Fibroblast of lung (primary cell): ENCODE measurements at regions not wholly inside any gene's neighbourhood (a gene's known extent, or its start where the extent isn't known, plus 50 kb on each side); places are given as distances from the start of the nearest gene placed in this dataset.

ENCODE experiments used
- DNase-seq, 2 donors: peaks; one replicate each; pipeline versions ENCODE4 v3.0.0 to v3.0.0-alpha.2; 2010; ENCODE audit warnings: low read depth in 2 of 2
- H2AFZ ChIP-seq: 2 replicates; pipeline ENCODE4 v1.5.1; 2012; ENCODE audit warnings: low read length, control low read depth, inconsistent platforms
- H3K27ac ChIP-seq: 2 replicates; pipeline ENCODE4 v1.5.1; 2011; ENCODE audit warnings: low read length, control low read depth; ENCODE audit not compliant: insufficient read depth
- H3K27me3 ChIP-seq: 2 replicates; pipeline ENCODE4 v1.5.1; 2011; ENCODE audit warnings: mild to moderate bottlenecking, low read length; ENCODE audit not compliant: control insufficient read depth, insufficient read depth
- H3K36me3 ChIP-seq: 2 replicates; pipeline ENCODE4 v1.5.1; 2011; ENCODE audit warnings: low read length; ENCODE audit not compliant: control insufficient read depth, insufficient read depth
- H3K4me1 ChIP-seq: 2 replicates; pipeline ENCODE4 v1.5.1; 2011; ENCODE audit warnings: low read length; ENCODE audit not compliant: control insufficient read depth, insufficient read depth; ENCODE audit errors: extremely low read depth
- H3K4me2 ChIP-seq: 2 replicates; pipeline ENCODE4 v1.5.1; 2011; ENCODE audit warnings: low read length, control low read depth; ENCODE audit not compliant: insufficient read depth; ENCODE audit errors: extremely low read depth
- H3K4me3 ChIP-seq, 4 experiments: fragments of 200-600 bp in 1 of 4; sonication (generic) in 1 of 4; replicated peaks in 1 of 4; 2 replicates each; pipeline ENCODE4 v1.5.1; 2011 to 2016; ENCODE audit warnings: low read length in 4 of 4, low read depth in 3 of 4, mild to moderate bottlenecking in 3 of 4, control low read depth in 2 of 4, inconsistent platforms in 1 of 4, mixed read lengths in 1 of 4; ENCODE audit not compliant: insufficient read depth in 1 of 4; ENCODE audit errors: control extremely low read depth in 1 of 4
- H3K79me2 ChIP-seq: 2 replicates; pipeline ENCODE4 v1.5.1; 2012; ENCODE audit warnings: mild to moderate bottlenecking, low read length, inconsistent platforms; ENCODE audit not compliant: control insufficient read depth, insufficient read depth
- H3K9ac ChIP-seq: 2 replicates; pipeline ENCODE4 v1.5.1; 2011; ENCODE audit warnings: mild to moderate bottlenecking, low read length, control low read depth; ENCODE audit not compliant: insufficient read depth
- H3K9me3 ChIP-seq: 2 replicates; pipeline ENCODE4 v1.5.1; 2012; ENCODE audit warnings: low read depth, low read length; ENCODE audit not compliant: control insufficient read depth, insufficient read depth
- H4K20me1 ChIP-seq: 2 replicates; pipeline ENCODE4 v1.5.1; 2011; ENCODE audit warnings: low read length; ENCODE audit not compliant: control insufficient read depth, insufficient read depth; ENCODE audit errors: extremely low read depth
- CTCF ChIP-seq, 2 donors: IDR thresholded peaks in 1 of 2; conservative IDR thresholded peaks in 1 of 2; 1 replicate in 1 of 2; 2 replicates in 1 of 2; pipeline ENCODE4 v1.5.1; 2011 to 2012; ENCODE audit warnings: low read length in 2 of 2, control low read depth in 1 of 2, inconsistent platforms in 1 of 2, low read depth in 1 of 2, mild to moderate bottlenecking in 1 of 2
- EZH2 ChIP-seq: IDR thresholded peaks from 2 replicates; pipeline ENCODE4 v1.5.1; 2012; ENCODE audit warnings: low read length, control low read depth, mild to moderate bottlenecking; ENCODE audit errors: missing control alignments

GRCh38 chr3:21952856-21953255, 201.8 kb upstream of the ZNF385D start:
- Histone ChIP-seq H4K20me1 (no peaks in the 10 kb centered on the region), H2AFZ (no peak overlapping the region), H3K9me3 (no peaks in the 10 kb centered on the region), H3K27me3 (no peaks in the 10 kb centered on the region), H3K4me2 (no peak overlapping the region), H3K79me2 (no peaks in the 10 kb centered on the region), H3K4me3 (no peak overlapping the region), H3K36me3 (no peaks in the 10 kb centered on the region), H3K27ac (no peak overlapping the region), H3K4me1 (peaks cover 4% of the 10 kb centered on the region), H3K9ac (no peak overlapping the region)
- TF ChIP-seq EZH2 (no peak), CTCF (conservative IDR thresholded peaks at IDR 0.05 in 1 of 2, IDR thresholded peaks at IDR 0.05 in 1 of 2; ENCODE audit: low read depth in 1 of 2, low read length in 2 of 2) (no peak)
- no peak for DNase-seq

GRCh38 chr3:21954709-21955108, 203.7 kb upstream of the ZNF385D start:
- Histone ChIP-seq H3K79me2 (no peaks in the 10 kb centered on the region), H3K4me3 (no peak overlapping the region), H4K20me1 (no peaks in the 10 kb centered on the region), H3K9ac (no peak overlapping the region), H3K36me3 (no peaks in the 10 kb centered on the region), H3K9me3 (no peaks in the 10 kb centered on the region), H2AFZ (no peak overlapping the region), H3K4me1 (peaks cover 4% of the 10 kb centered on the region), H3K27ac (no peak overlapping the region), H3K4me2 (no peak overlapping the region), H3K27me3 (no peaks in the 10 kb centered on the region)
- TF ChIP-seq EZH2: no peak
- TF ChIP-seq CTCF (conservative IDR thresholded peaks at IDR 0.05 in 1 of 2, IDR thresholded peaks at IDR 0.05 in 1 of 2; ENCODE audit: low read depth in 1 of 2, low read length in 2 of 2): no peak
- DNase-seq: peak; percentile 81 to 84

- peaks cover 4% of the 10 kb centered on the region for H3K4me1 ChIP-seq
- H3K36me3 ChIP-seq: no peaks in the 10 kb centered on the region
- no peaks in the 10 kb centered on the region for H4K20me1 ChIP-seq
- no peaks in the 10 kb centered on the region for H3K9me3 ChIP-seq
- H3K9ac ChIP-seq: no peak overlapping the region
- TF ChIP-seq CTCF (conservative IDR thresholded peaks at IDR 0.05 in 1 of 2, IDR thresholded peaks at IDR 0.05 in 1 of 2; ENCODE audit: low read depth in 1 of 2, low read length in 2 of 2) (no peak), EZH2 (no peak)
- no peak overlapping the region for H3K4me3 ChIP-seq
- no peak overlapping the region for H2AFZ ChIP-seq
- H3K4me2 ChIP-seq: no peak overlapping the region
- no peaks in the 10 kb centered on the region for H3K27me3 ChIP-seq
- H3K27ac ChIP-seq: no peak overlapping the region
- no peaks in the 10 kb centered on the region for H3K79me2 ChIP-seq
- DNase-seq: peak in 1 of 2 donors; percentile 15
Observed at GRCh38 chr3:21955406-21955805, 204.4 kb upstream of the ZNF385D start.
